Neural progenitor cell (in vitro differentiated cells): ENCODE measurements at regions not wholly inside any gene's neighbourhood (a gene's known extent, or its start where the extent isn't known, plus 50 kb on each side); places are given as distances from the start of the nearest gene placed in this dataset.

Experiments
- DNase-seq: peaks from one replicate; pipeline ENCODE4 v3.0.0-alpha.2; 2016; ENCODE audit warnings: low spot score
- H2AFZ ChIP-seq: fragments of 200-600 bp; sonication (generic); replicated peaks from 2 replicates; pipeline ENCODE4 v1.6.1; 2016; ENCODE audit warnings: antibody characterized with exemption
- H3F3A ChIP-seq: fragments of 200-600 bp; sonication (generic); 2 replicates; pipeline ENCODE4 v1.6.1; 2016; ENCODE audit warnings: antibody characterized with exemption, low read depth
- H3K27ac ChIP-seq: fragments of 200-600 bp; sonication (generic); 2 replicates; pipeline ENCODE4 v1.5.1; 2016; ENCODE audit warnings: mild to moderate bottlenecking
- H3K27me3 ChIP-seq: fragments of 200-600 bp; sonication (generic); 2 replicates; pipeline ENCODE4 v1.6.1; 2016; ENCODE audit warnings: mild to moderate bottlenecking, moderate library complexity
- H3K36me3 ChIP-seq: fragments of 200-600 bp; sonication (generic); 2 replicates; pipeline ENCODE4 v1.5.1; 2016
- H3K4me1 ChIP-seq: fragments of 200-600 bp; sonication (generic); 2 replicates; pipeline ENCODE4 v1.6.1; 2016; ENCODE audit warnings: mixed run types
- H3K4me2 ChIP-seq: fragments of 200-600 bp; sonication (generic); 2 replicates; pipeline ENCODE4 v1.6.1; 2016
- H3K4me3 ChIP-seq: fragments of 200-600 bp; sonication (generic); 2 replicates; pipeline ENCODE4 v1.5.1; 2016
- H3K79me2 ChIP-seq: fragments of 200-600 bp; sonication (generic); 2 replicates; pipeline ENCODE4 v1.6.1; 2016; ENCODE audit warnings: low read depth
- H3K9ac ChIP-seq: fragments of 200-600 bp; sonication (generic); 2 replicates; pipeline ENCODE4 v1.6.1; 2016
- H3K9me3 ChIP-seq: fragments of 200-600 bp; sonication (generic); 2 replicates; pipeline ENCODE4 v1.5.1; 2016; ENCODE audit warnings: low read depth
- H4K20me1 ChIP-seq: fragments of 200-600 bp; sonication (generic); 2 replicates; pipeline ENCODE4 v1.6.1; 2016; ENCODE audit warnings: low read depth
- H3K27ac Mint-ChIP-seq: 3 replicates; pipeline ENCODE4 v1.8.0; 2021; ENCODE audit warnings: mixed read lengths
- H3K27me3 Mint-ChIP-seq: 2 replicates; pipeline ENCODE4 v1.8.0; 2022; ENCODE audit warnings: low read depth, mild to moderate bottlenecking, inconsistent platforms, moderate library complexity, mixed read lengths; ENCODE audit not compliant: insufficient read depth
- H3K36me3 Mint-ChIP-seq: 3 replicates; pipeline ENCODE4 v1.8.0; 2021; ENCODE audit warnings: mixed read lengths
- H3K4me1 Mint-ChIP-seq: 3 replicates; pipeline ENCODE4 v1.8.0; 2021; ENCODE audit warnings: mixed read lengths
- H3K4me3 Mint-ChIP-seq: 3 replicates; pipeline ENCODE4 v1.8.0; 2021; ENCODE audit warnings: mild to moderate bottlenecking, moderate library complexity, mixed read lengths
- H3K9me3 Mint-ChIP-seq: 3 replicates; pipeline ENCODE4 v1.8.0; 2020; ENCODE audit warnings: mixed read lengths
- CTCF ChIP-seq: fragments of 200-600 bp; sonication (generic); IDR thresholded peaks from 2 replicates; pipeline ENCODE4 v1.5.1; 2017; ENCODE audit warnings: antibody characterized with exemption, mild to moderate bottlenecking
- EZH2 ChIP-seq: fragments of 200-600 bp; sonication (generic); IDR thresholded peaks from 2 replicates; pipeline ENCODE4 v1.6.1; 2017; ENCODE audit warnings: antibody characterized with exemption, mild to moderate bottlenecking, moderate library complexity
- EZH2phosphoT487 ChIP-seq: fragments of 200-600 bp; sonication (generic); IDR thresholded peaks from 2 replicates; pipeline ENCODE4 v1.6.1; 2017; ENCODE audit warnings: antibody characterized with exemption

- Histone ChIP-seq H4K20me1 (no peaks in the 10 kb centered on the region), H3K4me1 (no peaks in the 10 kb centered on the region), H3K9me3 (no peaks in the 10 kb centered on the region), H3K9ac (no peak overlapping the region), H3K27ac (no peak overlapping the region), H3K4me2 (no peak overlapping the region), H3K36me3 (no peaks in the 10 kb centered on the region), H2AFZ (no peak overlapping the region), H3K27me3 (no peaks in the 10 kb centered on the region), H3K79me2 (no peaks in the 10 kb centered on the region), H3K4me3 (no peak overlapping the region), H3F3A (no peaks in the 10 kb centered on the region)
- no peaks in the 10 kb centered on the region for H3K36me3 Mint-ChIP-seq
- peaks cover 3% of the 10 kb centered on the region for H3K27me3 Mint-ChIP-seq
- H3K27ac Mint-ChIP-seq, result no peak overlapping the region
- DNase-seq, result no peak
- no peaks in the 10 kb centered on the region for H3K4me1 Mint-ChIP-seq
- no peaks in the 10 kb centered on the region for H3K9me3 Mint-ChIP-seq
- TF ChIP-seq CTCF (no peak), EZH2phosphoT487 (no peak), EZH2 (no peak)
- H3K4me3 Mint-ChIP-seq, result no peak overlapping the region
These were observed 395.0 kb upstream of the SHH start for GRCh38 chr7:156207306-156207705.

GRCh38 chr7:156206174-156206573 lies 393.9 kb upstream of the SHH start:
- Histone ChIP-seq H3K9ac (no peak overlapping the region), H3K27ac (no peak overlapping the region), H3K79me2 (no peaks in the 10 kb centered on the region), H3F3A (no peaks in the 10 kb centered on the region), H3K27me3 (no peaks in the 10 kb centered on the region), H3K9me3 (no peaks in the 10 kb centered on the region), H4K20me1 (no peaks in the 10 kb centered on the region), H3K4me3 (no peak overlapping the region), H3K4me1 (no peaks in the 10 kb centered on the region), H3K4me2 (no peak overlapping the region), H3K36me3 (no peaks in the 10 kb centered on the region), H2AFZ (no peak overlapping the region)
- Mint-ChIP-seq H3K4me3 (no peak overlapping the region), H3K4me1 (no peaks in the 10 kb centered on the region), H3K9me3 (no peaks in the 10 kb centered on the region), H3K36me3 (no peaks in the 10 kb centered on the region), H3K27ac (no peak overlapping the region), H3K27me3 (peaks cover 5% of the 10 kb centered on the region)
- no peak for DNase-seq
- TF ChIP-seq EZH2phosphoT487 (no peak), CTCF (no peak), EZH2 (no peak)

- Histone ChIP-seq H2AFZ (no peak overlapping the region), H3K27ac (no peak overlapping the region), H3K27me3 (no peaks in the 10 kb centered on the region), H3K36me3 (no peaks in the 10 kb centered on the region), H3K4me2 (no peak overlapping the region), H3K4me1 (no peaks in the 10 kb centered on the region), H3K9ac (no peak overlapping the region), H3K79me2 (no peaks in the 10 kb centered on the region), H3K9me3 (no peaks in the 10 kb centered on the region), H4K20me1 (no peaks in the 10 kb centered on the region), H3K4me3 (no peak overlapping the region), H3F3A (no peaks in the 10 kb centered on the region)
- no peak for DNase-seq
- peaks cover 5% of the 10 kb centered on the region for H3K27me3 Mint-ChIP-seq
- TF ChIP-seq EZH2phosphoT487 (no peak), CTCF (no peak), EZH2 (no peak)
- no peak overlapping the region for H3K4me3 Mint-ChIP-seq
- no peaks in the 10 kb centered on the region for H3K4me1 Mint-ChIP-seq
- no peaks in the 10 kb centered on the region for H3K9me3 Mint-ChIP-seq
- no peak overlapping the region for H3K27ac Mint-ChIP-seq
- H3K36me3 Mint-ChIP-seq, result no peaks in the 10 kb centered on the region
These were observed 392.6 kb upstream of the SHH start for GRCh38 chr7:156204820-156205219.

- no peaks in the 10 kb centered on the region for H3K27me3 ChIP-seq
- H3K4me1 ChIP-seq, result no peaks in the 10 kb centered on the region
- H3K27ac Mint-ChIP-seq, result no peak overlapping the region
- no peaks in the 10 kb centered on the region for H4K20me1 ChIP-seq
- TF ChIP-seq EZH2phosphoT487, result no peak
- no peak for TF ChIP-seq EZH2
- no peak for TF ChIP-seq CTCF
- H2AFZ ChIP-seq, result no peak overlapping the region
- H3K4me3 Mint-ChIP-seq, result no peak overlapping the region
- no peak for DNase-seq
- H3K9ac ChIP-seq, result no peak overlapping the region
- no peak overlapping the region for H3K4me3 ChIP-seq
- H3K27ac ChIP-seq, result no peak overlapping the region
- H3K79me2 ChIP-seq, result no peaks in the 10 kb centered on the region
- peaks cover 5% of the 10 kb centered on the region for H3K27me3 Mint-ChIP-seq
- no peaks in the 10 kb centered on the region for H3K36me3 Mint-ChIP-seq
- H3K9me3 ChIP-seq, result no peaks in the 10 kb centered on the region
- H3K4me2 ChIP-seq, result no peak overlapping the region
- no peaks in the 10 kb centered on the region for H3K36me3 ChIP-seq
- H3F3A ChIP-seq, result no peaks in the 10 kb centered on the region
- H3K9me3 Mint-ChIP-seq, result no peaks in the 10 kb centered on the region
- H3K4me1 Mint-ChIP-seq, result no peaks in the 10 kb centered on the region
These were observed 391.7 kb upstream of the SHH start for GRCh38 chr7:156203923-156204322.
